ENCODE measurements at regions not wholly inside any gene's neighbourhood (a gene's known extent, or its start where the extent isn't known, plus 50 kb on each side); places are given as distances from the start of the nearest gene placed in this dataset.
"Not testable (repeated sequence)": the region's sequence is repeated elsewhere in the genome, so short reads cannot be mapped to it uniquely, and the experiment has no call there.

DNA sequence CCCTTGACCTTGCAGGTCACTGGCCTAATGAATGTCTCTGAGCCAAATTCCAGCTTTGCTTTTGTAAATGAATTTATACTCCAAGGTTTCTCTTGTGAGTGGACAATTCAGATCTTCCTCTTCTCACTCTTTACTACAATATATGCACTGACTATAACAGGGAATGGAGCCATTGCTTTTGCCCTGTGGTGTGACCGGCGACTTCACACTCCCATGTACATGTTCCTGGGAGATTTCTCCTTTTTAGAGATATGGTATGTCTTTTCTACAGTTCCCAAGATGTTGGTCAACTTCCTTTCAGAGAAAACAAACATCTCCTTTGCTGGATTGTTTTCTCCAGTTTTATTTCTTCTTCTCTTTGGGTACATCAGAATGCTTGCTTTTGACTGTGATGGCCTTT lies 213.1 kb downstream of the POTEM start:
- H3K4me3 ChIP-seq; H3K36me3 ChIP-seq; H3K27me3 ChIP-seq; H3K9me3 ChIP-seq (replicated peaks); H3K4me1 ChIP-seq; DNase-seq; H3K27ac ChIP-seq: not testable (repeated sequence)

DNA sequence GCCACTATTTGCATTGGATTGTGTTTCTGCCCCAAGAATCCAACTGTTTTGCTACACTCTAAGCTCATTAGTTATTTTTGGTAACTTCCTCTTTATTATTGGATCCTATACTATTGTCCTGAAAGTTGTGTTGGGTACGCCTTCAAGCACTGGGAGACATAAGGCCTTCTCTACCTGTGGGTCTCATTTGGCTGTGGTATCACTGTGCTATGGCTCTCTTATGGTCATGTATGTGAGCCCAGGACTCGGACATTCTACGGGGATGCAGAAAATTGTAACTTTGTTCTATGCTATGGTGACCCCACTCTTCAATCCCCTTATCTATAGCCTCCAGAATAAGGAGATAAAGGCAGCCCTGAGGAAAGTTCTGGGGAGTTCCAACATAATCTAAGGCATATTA lies 213.6 kb downstream of the POTEM start:
- H3K27ac ChIP-seq; H3K36me3 ChIP-seq; H3K27me3 ChIP-seq; H3K9me3 ChIP-seq (replicated peaks); H3K4me1 ChIP-seq; H3K4me3 ChIP-seq; DNase-seq: not testable (repeated sequence)

DNA sequence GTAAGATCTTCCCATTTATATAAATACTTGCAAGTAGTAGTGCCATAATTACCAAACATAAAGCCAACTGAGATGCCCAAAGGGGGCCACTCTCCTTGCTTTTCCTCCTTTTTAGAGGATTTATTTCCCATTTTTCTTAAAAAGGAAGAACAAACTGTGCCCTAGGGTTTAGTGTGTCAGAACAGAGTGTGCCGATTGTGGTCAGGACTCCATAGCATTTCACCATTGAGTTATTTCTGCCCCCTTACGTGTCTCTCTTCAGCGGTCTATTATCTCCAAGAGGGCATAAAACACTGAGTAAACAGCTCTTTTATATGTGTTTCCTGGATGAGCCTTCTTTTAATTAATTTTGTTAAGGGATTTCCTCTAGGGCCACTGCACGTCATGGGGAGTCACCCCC lies 227.9 kb downstream of the POTEM start:
- H3K36me3 ChIP-seq; H3K4me1 ChIP-seq; DNase-seq; H3K27me3 ChIP-seq; H3K9me3 ChIP-seq (replicated peaks); H3K4me3 ChIP-seq; H3K27ac ChIP-seq: not testable (repeated sequence)

DNA sequence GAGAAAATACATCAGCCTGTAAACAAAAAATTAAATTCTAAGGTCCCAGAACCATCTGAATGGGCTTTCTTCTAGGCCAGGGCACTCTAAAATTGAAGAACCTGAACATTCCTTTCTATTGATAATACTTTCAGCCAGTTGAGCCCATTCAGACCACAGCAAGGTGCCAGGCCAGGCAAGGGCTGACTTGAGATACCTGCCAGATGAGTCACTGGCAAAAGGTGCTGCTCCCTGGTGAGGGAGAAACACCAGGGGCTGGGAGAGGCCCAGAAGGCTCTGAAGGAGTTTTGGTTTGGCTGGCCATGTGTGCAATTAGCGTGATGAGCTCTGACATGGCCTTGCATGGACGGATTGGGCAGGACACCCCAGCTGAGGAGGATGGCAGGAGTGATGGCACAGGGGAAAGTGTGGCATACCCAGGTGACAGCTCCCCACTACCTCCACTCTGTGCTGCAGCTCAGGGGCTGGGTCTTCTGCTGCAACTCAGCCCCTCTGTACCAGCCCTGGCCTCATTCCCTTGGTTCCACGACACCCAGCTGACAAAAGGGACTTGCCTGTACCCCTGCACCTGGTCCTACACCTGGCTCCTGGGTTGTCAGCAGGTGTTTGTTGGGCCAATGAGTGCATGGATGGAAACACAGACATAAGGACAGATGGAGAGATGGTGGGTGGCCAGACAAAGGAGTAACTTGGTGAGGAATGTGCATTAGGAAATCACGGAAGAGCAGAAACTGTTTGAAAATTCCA lies 230.4 kb downstream of the POTEM start:
- H3K4me1 ChIP-seq; H3K4me3 ChIP-seq; H3K27me3 ChIP-seq; H3K27ac ChIP-seq; H3K9me3 ChIP-seq (replicated peaks); DNase-seq; H3K36me3 ChIP-seq: not testable (repeated sequence)

DNA sequence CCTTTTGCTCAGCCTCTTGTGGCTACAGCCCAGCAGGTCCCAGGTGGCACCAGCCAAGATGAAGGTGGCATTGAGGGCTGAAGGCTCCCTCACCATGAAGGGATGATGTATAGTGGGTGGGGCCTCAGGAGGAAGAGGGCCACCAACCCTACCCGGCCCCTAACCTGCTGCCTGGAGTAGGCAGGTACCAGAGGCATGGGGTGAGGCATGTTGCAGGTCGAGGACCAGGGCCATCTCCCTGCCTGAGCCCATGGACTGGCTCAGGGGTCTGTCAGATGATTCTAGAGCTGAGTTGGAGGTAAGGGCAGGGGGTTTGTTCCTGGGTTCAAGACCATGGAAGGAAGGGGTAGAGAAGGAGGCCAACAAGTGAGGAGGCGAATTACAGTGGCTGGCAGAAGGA lies 231.1 kb downstream of the POTEM start:
- H3K4me3 ChIP-seq; H3K4me1 ChIP-seq; DNase-seq; H3K9me3 ChIP-seq (replicated peaks); H3K27me3 ChIP-seq; H3K36me3 ChIP-seq; H3K27ac ChIP-seq: not testable (repeated sequence)

DNA sequence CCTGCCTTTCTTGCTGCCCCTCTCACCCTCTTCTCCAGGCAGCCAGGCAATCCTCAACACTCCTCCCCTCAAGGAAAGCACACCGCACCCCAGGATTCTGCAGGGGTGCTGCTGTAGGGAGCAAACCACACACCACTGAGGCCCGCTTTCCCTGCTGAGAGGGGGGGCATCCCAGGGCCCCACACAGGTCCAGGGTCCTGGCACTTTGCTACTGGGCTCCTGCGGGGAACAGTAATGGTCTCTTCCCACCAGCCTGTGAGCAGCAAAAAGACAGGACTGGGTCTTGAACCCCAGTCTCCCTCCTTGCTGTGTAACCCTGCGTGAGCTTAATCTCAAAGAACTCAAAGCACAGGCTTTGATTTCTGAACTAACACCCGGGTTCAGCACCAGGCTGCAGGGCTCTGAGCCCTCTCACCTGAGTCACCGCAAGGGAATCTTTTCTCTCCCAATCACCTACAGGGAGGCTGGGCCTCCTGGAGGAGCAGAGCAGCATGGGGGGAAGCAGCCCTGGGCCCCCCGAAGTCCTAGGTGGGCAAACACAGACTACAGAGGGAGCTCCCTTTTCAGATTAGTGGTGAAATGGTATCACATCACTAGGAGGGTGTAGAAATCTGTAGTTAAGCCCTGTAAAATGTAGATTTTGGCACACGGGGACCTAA lies 232.6 kb downstream of the POTEG start:
- not testable (repeated sequence) for H3K9me3 ChIP-seq (replicated peaks); H3K4me1 ChIP-seq; H3K27ac ChIP-seq; H3K36me3 ChIP-seq; DNase-seq; H3K27me3 ChIP-seq; H3K4me3 ChIP-seq

DNA sequence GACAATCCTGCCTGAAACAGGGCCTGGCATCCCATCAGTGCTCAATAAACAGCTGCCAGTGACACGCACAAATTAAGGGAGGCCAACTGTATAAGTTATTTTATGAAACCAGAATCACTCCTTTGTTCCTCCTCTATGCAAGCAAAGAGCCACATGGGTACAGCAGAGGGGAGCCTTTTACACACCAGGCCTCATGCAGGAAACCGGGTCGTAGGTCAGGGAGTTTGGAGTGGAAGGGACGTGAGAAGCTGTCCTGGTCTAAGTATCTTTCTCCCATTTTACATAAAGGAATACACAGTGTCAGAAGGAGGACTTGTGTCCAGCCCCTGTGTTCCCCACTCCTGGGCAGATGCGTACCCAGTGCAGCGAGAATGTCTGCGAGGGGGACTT lies 232.1 kb downstream of the POTEG start:
- DNase-seq; H3K4me1 ChIP-seq; H3K27ac ChIP-seq; H3K9me3 ChIP-seq (replicated peaks); H3K27me3 ChIP-seq; H3K36me3 ChIP-seq; H3K4me3 ChIP-seq: not testable (repeated sequence)

GRCh38 chr14:19203250-19203972 lies 230.7 kb downstream of the POTEG start:
- not testable (repeated sequence) for H3K9me3 ChIP-seq (replicated peaks); DNase-seq; H3K36me3 ChIP-seq; H3K4me1 ChIP-seq; H3K4me3 ChIP-seq; H3K27ac ChIP-seq; H3K27me3 ChIP-seq

DNA sequence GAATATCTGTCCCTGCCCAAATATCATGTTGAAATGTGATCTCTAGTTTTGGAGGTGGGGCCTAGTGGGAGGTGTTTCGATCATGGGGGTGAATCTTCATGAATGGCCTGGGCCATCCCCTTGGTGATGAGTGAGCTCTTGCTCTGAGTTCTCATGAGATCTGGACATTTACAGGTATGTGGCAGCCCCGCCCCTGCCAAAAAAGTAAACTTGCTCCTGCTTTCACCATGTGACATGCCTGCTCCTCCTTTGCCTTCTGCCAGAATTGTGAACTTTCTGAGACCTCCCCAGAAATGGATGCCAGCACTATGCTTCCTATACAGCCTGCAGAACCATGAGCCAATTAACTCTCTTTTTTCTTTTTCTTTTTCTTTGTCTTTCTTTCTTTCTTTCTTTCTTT lies 229.3 kb downstream of the POTEG start:
- not testable (repeated sequence) for H3K4me1 ChIP-seq; H3K9me3 ChIP-seq (replicated peaks); H3K36me3 ChIP-seq; H3K4me3 ChIP-seq; H3K27ac ChIP-seq; H3K27me3 ChIP-seq; DNase-seq

GRCh38 chr14:19216480-19216879 lies 217.7 kb downstream of the POTEG start:
- H3K36me3 ChIP-seq; H3K27me3 ChIP-seq; H3K4me1 ChIP-seq; H3K4me3 ChIP-seq; H3K27ac ChIP-seq; DNase-seq; H3K9me3 ChIP-seq (replicated peaks): not testable (repeated sequence)

DNA sequence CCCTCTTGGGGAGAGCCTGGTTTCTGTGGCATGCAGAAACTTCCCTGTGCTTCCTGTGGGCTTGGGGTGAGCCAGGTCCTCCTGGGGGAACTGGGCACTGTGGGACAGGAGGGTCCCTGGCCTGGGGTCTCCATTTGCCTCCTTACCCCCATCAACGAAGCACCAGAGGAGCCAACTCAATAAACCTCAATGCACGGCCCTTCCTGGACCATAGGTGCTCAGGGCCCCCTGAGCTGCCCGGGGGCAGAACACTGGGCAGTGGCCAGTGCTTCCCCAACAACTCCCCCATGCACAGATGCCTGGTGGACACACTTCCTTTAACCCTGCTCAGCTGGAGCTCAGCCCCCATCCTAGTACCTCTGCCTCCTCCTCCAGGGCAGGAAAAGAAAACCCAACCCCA lies 214.7 kb downstream of the POTEG start:
- not testable (repeated sequence) for H3K9me3 ChIP-seq (replicated peaks); H3K4me3 ChIP-seq; H3K4me1 ChIP-seq; H3K27me3 ChIP-seq; H3K36me3 ChIP-seq; DNase-seq; H3K27ac ChIP-seq

- not testable (repeated sequence) for H3K9me3 ChIP-seq (replicated peaks); H3K4me3 ChIP-seq; H3K4me1 ChIP-seq; H3K27me3 ChIP-seq; DNase-seq; H3K27ac ChIP-seq; H3K36me3 ChIP-seq
Observed at GRCh38 chr14:19231421-19231820, 202.7 kb downstream of the POTEG start.

- H3K36me3 ChIP-seq; H3K9me3 ChIP-seq (replicated peaks); DNase-seq; H3K4me1 ChIP-seq; H3K27ac ChIP-seq; H3K4me3 ChIP-seq; H3K27me3 ChIP-seq: not testable (repeated sequence)
Observed at GRCh38 chr14:19234059-19234458, 200.1 kb downstream of the POTEG start.

DNA sequence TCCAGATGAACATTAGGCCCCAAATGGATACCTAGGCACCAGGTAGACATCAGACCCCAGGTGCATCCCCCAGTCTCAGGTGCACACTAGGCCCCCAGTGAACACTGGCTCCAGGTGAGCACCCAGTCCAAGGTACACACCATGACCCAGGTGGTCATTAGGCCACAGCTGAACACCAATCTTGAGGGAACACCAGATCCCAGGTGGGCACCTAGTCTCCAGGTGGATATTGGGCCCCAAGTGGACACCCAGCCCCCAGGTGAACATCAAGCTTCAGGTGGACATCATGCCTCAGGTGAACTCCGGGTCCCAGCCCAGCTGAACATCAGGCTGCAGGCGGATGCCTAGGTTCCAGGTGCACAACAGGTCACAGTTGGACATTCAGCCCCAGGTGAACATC lies 196.5 kb downstream of the POTEG start:
- H3K4me3 ChIP-seq; H3K9me3 ChIP-seq (replicated peaks); H3K36me3 ChIP-seq; H3K27ac ChIP-seq; H3K27me3 ChIP-seq; H3K4me1 ChIP-seq; DNase-seq: not testable (repeated sequence)

DNA sequence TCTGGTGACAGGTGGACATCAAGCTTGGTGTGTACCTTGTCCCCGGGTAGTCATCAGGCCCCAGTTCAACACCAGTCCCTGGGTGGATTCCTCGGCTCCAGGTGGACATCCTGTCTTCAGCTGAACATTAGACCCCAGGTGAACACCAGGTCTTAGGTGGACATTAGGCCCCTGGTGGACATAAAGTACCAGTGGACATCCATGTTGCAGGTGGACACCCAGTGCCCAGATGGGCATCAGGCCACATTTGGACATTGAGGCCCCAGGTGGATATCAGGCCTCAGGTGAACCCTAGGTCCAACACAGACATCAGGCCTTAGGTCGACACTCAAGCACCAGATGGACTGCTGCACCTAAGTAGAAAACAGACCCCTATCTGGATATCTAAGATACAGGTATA lies 195.6 kb downstream of the POTEG start:
- H3K36me3 ChIP-seq, H3K4me1 ChIP-seq: not testable (repeated sequence)

DNA sequence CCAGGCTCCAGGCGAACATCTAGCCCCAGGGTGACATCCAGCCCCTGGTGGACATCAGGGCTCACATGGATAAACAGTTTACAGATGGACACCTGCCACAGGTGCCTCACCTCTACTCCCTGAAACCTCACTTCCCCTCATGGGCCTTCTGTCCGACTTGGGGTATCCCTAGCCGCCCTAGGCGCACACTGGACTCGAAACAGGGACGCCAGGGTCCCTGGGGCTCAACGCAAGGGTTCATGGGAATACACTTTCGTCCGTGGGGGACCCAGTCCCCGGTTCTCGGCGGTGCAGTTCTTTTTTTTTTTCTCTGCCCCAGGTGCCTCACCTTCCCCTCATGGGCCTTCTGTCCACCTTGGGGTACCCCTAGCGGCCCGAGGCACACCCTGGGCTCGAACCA lies 194.2 kb downstream of the POTEG start:
- not testable (repeated sequence) for H3K4me1 ChIP-seq; H3K27ac ChIP-seq; DNase-seq; H3K27me3 ChIP-seq; H3K4me3 ChIP-seq; H3K36me3 ChIP-seq; H3K9me3 ChIP-seq (replicated peaks)

More for the DNA sequence above, 195.6 kb downstream of the POTEG start:
- H3K9me3 ChIP-seq (replicated peaks); H3K27me3 ChIP-seq; H3K4me3 ChIP-seq; H3K27ac ChIP-seq; DNase-seq: not testable (repeated sequence)
